Smooth muscle cell (in vitro differentiated cells): ENCODE measurements at regions not wholly inside any gene's neighbourhood (a gene's known extent, or its start where the extent isn't known, plus 50 kb on each side); places are given as distances from the start of the nearest gene placed in this dataset.

ENCODE experiments used
- DNase-seq: peaks from one replicate; lab custom pipeline; 2025; ENCODE audit not compliant: unreplicated experiment; lab: John Stamatoyannopoulos, UW
- H2AFZ ChIP-seq: fragments of 200-600 bp; sonication (generic); 2 replicates; pipeline ENCODE4 v1.6.0; 2016; ENCODE audit warnings: antibody characterized with exemption, low read depth, mild to moderate bottlenecking
- H3F3A ChIP-seq: fragments of 200-600 bp; sonication (generic); 2 replicates; pipeline ENCODE4 v1.6.0; 2017; ENCODE audit warnings: antibody characterized with exemption, low read depth
- H3K27ac ChIP-seq: fragments of 200-600 bp; sonication (generic); 2 replicates; pipeline ENCODE4 v1.5.1; 2016; ENCODE audit warnings: low read depth, mild to moderate bottlenecking
- H3K27me3 ChIP-seq: fragments of 200-600 bp; sonication (generic); 2 replicates; pipeline ENCODE4 v1.6.1; 2016; ENCODE audit warnings: low read depth, mild to moderate bottlenecking
- H3K36me3 ChIP-seq: fragments of 200-600 bp; sonication (generic); 2 replicates; pipeline ENCODE4 v1.5.1; 2016; ENCODE audit warnings: low read depth
- H3K4me1 ChIP-seq: fragments of 200-600 bp; sonication (generic); 2 replicates; pipeline ENCODE4 v1.5.1; 2016; ENCODE audit warnings: low read depth
- H3K4me2 ChIP-seq: fragments of 200-600 bp; sonication (generic); 2 replicates; pipeline ENCODE4 v1.6.0; 2016; ENCODE audit warnings: mild to moderate bottlenecking
- H3K4me3 ChIP-seq: fragments of 200-600 bp; sonication (generic); 2 replicates; pipeline ENCODE4 v1.5.1; 2016; ENCODE audit warnings: mild to moderate bottlenecking
- H3K79me2 ChIP-seq: fragments of 200-600 bp; sonication (generic); 2 replicates; pipeline ENCODE4 v1.6.0; 2016; ENCODE audit warnings: low read depth, mild to moderate bottlenecking
- H3K9ac ChIP-seq: fragments of 200-600 bp; sonication (generic); 2 replicates; pipeline ENCODE4 v1.6.0; 2016; ENCODE audit warnings: low read depth
- H3K9me3 ChIP-seq: fragments of 200-600 bp; sonication (generic); replicated peaks from 2 replicates; pipeline ENCODE4 v1.5.1; 2016; ENCODE audit warnings: low read depth
- H4K20me1 ChIP-seq: fragments of 200-600 bp; sonication (generic); 2 replicates; pipeline ENCODE4 v1.6.0; 2016; ENCODE audit warnings: low read depth
- CTCF ChIP-seq: fragments of 200-600 bp; sonication (generic); IDR thresholded peaks from 2 replicates; pipeline ENCODE4 v1.5.1; 2017; ENCODE audit warnings: borderline replicate concordance, mild to moderate bottlenecking, antibody characterized with exemption; ENCODE audit not compliant: insufficient read depth, poor library complexity, severe bottlenecking
- WGBS: methylation state at CpG from one replicate; pipeline ENCODE4 v1.1.7; 2016; ENCODE audit warnings: low lambda C conversion rate; 5-methylcytosine and 5-hydroxymethylcytosine counted together

- Histone ChIP-seq H3K27ac (no peak overlapping the region), H4K20me1 (no peaks in the 10 kb centered on the region), H3F3A (no peaks in the 10 kb centered on the region), H3K4me2 (no peak overlapping the region), H3K9ac (no peak overlapping the region), H3K4me3 (no peak overlapping the region), H3K27me3 (no peaks in the 10 kb centered on the region), H3K36me3 (no peaks in the 10 kb centered on the region), H2AFZ (no peak overlapping the region), H3K79me2 (no peaks in the 10 kb centered on the region), H3K4me1 (no peaks in the 10 kb centered on the region), H3K9me3 (no peaks in the 10 kb centered on the region)
- WGBS, result 87% methylated on average over 2 of the region's 2 CpGs
- no peak for TF ChIP-seq CTCF
- DNase-seq, result no peak
Measured at GRCh38 chr1:163785868-163786405, 464.2 kb downstream of the NUF2 start.

GRCh38 chr1:163789911-163790310 is 468.2 kb downstream of the NUF2 start:
- Histone ChIP-seq H3F3A (no peaks in the 10 kb centered on the region), H3K36me3 (no peaks in the 10 kb centered on the region), H3K79me2 (no peaks in the 10 kb centered on the region), H3K27me3 (no peaks in the 10 kb centered on the region), H3K9ac (no peak overlapping the region), H3K4me3 (no peak overlapping the region), H4K20me1 (no peaks in the 10 kb centered on the region), H2AFZ (no peak overlapping the region), H3K4me2 (no peak overlapping the region), H3K9me3 (no peaks in the 10 kb centered on the region), H3K27ac (no peak overlapping the region), H3K4me1 (no peaks in the 10 kb centered on the region)
- WGBS, result 88% methylated on average over 4 of the region's 4 CpGs
- DNase-seq, result no peak
- TF ChIP-seq CTCF, result no peak

GRCh38 chr1:163794551-163794950 is 472.8 kb downstream of the NUF2 start:
- DNase-seq, result no peak
- Histone ChIP-seq H3K27ac (no peak overlapping the region), H3K79me2 (no peaks in the 10 kb centered on the region), H3K4me3 (no peak overlapping the region), H3K9ac (no peak overlapping the region), H4K20me1 (no peaks in the 10 kb centered on the region), H2AFZ (no peak overlapping the region), H3K4me2 (no peak overlapping the region), H3K4me1 (no peaks in the 10 kb centered on the region), H3F3A (no peaks in the 10 kb centered on the region), H3K9me3 (no peaks in the 10 kb centered on the region), H3K27me3 (no peaks in the 10 kb centered on the region), H3K36me3 (no peaks in the 10 kb centered on the region)
- TF ChIP-seq CTCF, result no peak
- WGBS, result 76% methylated on average over 3 of the region's 3 CpGs

- Histone ChIP-seq H3K9ac (no peak overlapping the region), H3K27me3 (no peaks in the 10 kb centered on the region), H3K36me3 (no peaks in the 10 kb centered on the region), H3K4me1 (no peaks in the 10 kb centered on the region), H3K9me3 (no peaks in the 10 kb centered on the region), H3F3A (no peaks in the 10 kb centered on the region), H3K27ac (no peak overlapping the region), H4K20me1 (no peaks in the 10 kb centered on the region), H3K79me2 (no peaks in the 10 kb centered on the region), H3K4me3 (no peak overlapping the region), H2AFZ (peak overlapping the region; percentile 0), H3K4me2 (no peak overlapping the region)
- TF ChIP-seq CTCF, result no peak
- 41% methylated on average over 2 of the region's 2 CpGs for WGBS
- no peak for DNase-seq
Measured at GRCh38 chr1:163796394-163796821, 474.7 kb downstream of the NUF2 start.
